IMR-90 (cell line): ENCODE measurements at regions not wholly inside any gene's neighbourhood (a gene's known extent, or its start where the extent isn't known, plus 50 kb on each side); places are given as distances from the start of the nearest gene placed in this dataset.

Experiments used
- CEBPB ChIP-seq: IDR thresholded peaks from 2 replicates; pipeline ENCODE4 v1.6.1; 2012; ENCODE audit warnings: low read depth, low read length, improper control_type of control experiment
- FOS ChIP-seq: fragments of 150-350 bp; IDR thresholded peaks from 2 replicates; pipeline ENCODE4 v1.6.1; 2016; ENCODE audit warnings: low read depth, low read length
- MAFK ChIP-seq: IDR thresholded peaks from 2 replicates; pipeline ENCODE4 v1.6.1; 2012; ENCODE audit warnings: low read depth, low read length, improper control_type of control experiment
- MAZ ChIP-seq: IDR thresholded peaks from 2 replicates; pipeline ENCODE4 v1.6.1; 2012; ENCODE audit warnings: low read depth, mild to moderate bottlenecking, low read length, improper control_type of control experiment, moderate library complexity, borderline replicate concordance
- MXI1 ChIP-seq: IDR thresholded peaks from 2 replicates; pipeline ENCODE4 v1.6.1; 2012; ENCODE audit warnings: low read depth, mild to moderate bottlenecking, low read length, moderate library complexity, borderline replicate concordance
- NFE2L2 ChIP-seq: fragments of 150-350 bp; IDR thresholded peaks from 2 replicates; pipeline ENCODE4 v1.6.1; 2016; ENCODE audit warnings: low read depth, mild to moderate bottlenecking, low read length
- POLR2A ChIP-seq: IDR thresholded peaks from 2 replicates; pipeline ENCODE4 v1.6.1; 2012; ENCODE audit warnings: mild to moderate bottlenecking, low read depth, low read length
- RAD21 ChIP-seq: IDR thresholded peaks from 2 replicates; pipeline ENCODE4 v1.6.1; 2012; ENCODE audit warnings: low read length, improper control_type of control experiment
- RCOR1 ChIP-seq: IDR thresholded peaks from 2 replicates; pipeline ENCODE4 v1.6.1; 2012; ENCODE audit warnings: mild to moderate bottlenecking, low read length, improper control_type of control experiment; ENCODE audit not compliant: insufficient replicate concordance
- RFX5 ChIP-seq: IDR thresholded peaks from 2 replicates; pipeline ENCODE4 v1.8.0; 2012; ENCODE audit warnings: low read depth, mild to moderate bottlenecking, low read length, moderate library complexity
- SMC3 ChIP-seq: fragments of 150-350 bp; IDR thresholded peaks from 2 replicates; pipeline ENCODE4 v1.6.1; 2016; ENCODE audit warnings: low read depth, mild to moderate bottlenecking, antibody characterized with exemption, low read length, moderate library complexity
- TF ChIP-seq, protein P1 (sequence below): conservative IDR thresholded peaks from 2 replicates; pipeline ENCODE4 v1.5.1; 2012; ENCODE audit warnings: mild to moderate bottlenecking, low read depth, low read length, improper control_type of control experiment
- TF ChIP-seq, protein P2 (sequence below): fragments of 150-350 bp; IDR thresholded peaks from 2 replicates; pipeline ENCODE4 v1.6.1; 2017; ENCODE audit warnings: mild to moderate bottlenecking, antibody characterized with exemption, low read length, low read depth
- TF ChIP-seq, protein P3 (sequence below): fragments of 150-350 bp; IDR thresholded peaks from 2 replicates; pipeline ENCODE4 v1.6.1; 2016; ENCODE audit warnings: low read depth, mild to moderate bottlenecking, low read length, moderate library complexity, borderline replicate concordance

DNA sequence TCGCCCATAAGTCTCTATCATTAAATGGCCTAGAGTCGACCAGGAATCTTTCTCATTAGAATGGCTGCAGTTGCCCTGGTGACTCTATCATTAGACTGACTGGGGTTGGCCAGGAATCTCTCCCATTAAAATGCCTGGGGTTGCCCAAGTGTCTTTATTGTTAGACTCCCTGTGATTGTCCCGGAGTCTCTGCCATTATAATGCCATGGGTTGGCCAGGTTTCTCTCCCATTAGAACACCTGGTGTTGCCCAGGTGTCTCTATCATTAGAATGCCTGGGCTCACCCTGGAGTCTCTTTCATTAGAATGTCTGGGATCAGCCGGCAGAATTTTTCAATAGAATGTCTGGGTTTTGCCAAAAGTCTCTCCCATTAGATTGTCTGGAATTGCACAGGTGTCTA, 1459.3 kb downstream of the UQCRFS1 start:
- no peak for TF ChIP-seq POLR2A
- TF ChIP-seq, protein P1, sequence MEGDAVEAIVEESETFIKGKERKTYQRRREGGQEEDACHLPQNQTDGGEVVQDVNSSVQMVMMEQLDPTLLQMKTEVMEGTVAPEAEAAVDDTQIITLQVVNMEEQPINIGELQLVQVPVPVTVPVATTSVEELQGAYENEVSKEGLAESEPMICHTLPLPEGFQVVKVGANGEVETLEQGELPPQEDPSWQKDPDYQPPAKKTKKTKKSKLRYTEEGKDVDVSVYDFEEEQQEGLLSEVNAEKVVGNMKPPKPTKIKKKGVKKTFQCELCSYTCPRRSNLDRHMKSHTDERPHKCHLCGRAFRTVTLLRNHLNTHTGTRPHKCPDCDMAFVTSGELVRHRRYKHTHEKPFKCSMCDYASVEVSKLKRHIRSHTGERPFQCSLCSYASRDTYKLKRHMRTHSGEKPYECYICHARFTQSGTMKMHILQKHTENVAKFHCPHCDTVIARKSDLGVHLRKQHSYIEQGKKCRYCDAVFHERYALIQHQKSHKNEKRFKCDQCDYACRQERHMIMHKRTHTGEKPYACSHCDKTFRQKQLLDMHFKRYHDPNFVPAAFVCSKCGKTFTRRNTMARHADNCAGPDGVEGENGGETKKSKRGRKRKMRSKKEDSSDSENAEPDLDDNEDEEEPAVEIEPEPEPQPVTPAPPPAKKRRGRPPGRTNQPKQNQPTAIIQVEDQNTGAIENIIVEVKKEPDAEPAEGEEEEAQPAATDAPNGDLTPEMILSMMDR: no peak
- TF ChIP-seq CEBPB: no peak
- no peak for TF ChIP-seq SMC3
- no peak for TF ChIP-seq RCOR1
- TF ChIP-seq, protein P2, sequence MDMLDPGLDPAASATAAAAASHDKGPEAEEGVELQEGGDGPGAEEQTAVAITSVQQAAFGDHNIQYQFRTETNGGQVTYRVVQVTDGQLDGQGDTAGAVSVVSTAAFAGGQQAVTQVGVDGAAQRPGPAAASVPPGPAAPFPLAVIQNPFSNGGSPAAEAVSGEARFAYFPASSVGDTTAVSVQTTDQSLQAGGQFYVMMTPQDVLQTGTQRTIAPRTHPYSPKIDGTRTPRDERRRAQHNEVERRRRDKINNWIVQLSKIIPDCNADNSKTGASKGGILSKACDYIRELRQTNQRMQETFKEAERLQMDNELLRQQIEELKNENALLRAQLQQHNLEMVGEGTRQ: no peak
- TF ChIP-seq, protein P3, sequence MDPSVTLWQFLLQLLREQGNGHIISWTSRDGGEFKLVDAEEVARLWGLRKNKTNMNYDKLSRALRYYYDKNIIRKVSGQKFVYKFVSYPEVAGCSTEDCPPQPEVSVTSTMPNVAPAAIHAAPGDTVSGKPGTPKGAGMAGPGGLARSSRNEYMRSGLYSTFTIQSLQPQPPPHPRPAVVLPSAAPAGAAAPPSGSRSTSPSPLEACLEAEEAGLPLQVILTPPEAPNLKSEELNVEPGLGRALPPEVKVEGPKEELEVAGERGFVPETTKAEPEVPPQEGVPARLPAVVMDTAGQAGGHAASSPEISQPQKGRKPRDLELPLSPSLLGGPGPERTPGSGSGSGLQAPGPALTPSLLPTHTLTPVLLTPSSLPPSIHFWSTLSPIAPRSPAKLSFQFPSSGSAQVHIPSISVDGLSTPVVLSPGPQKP: no peak
- no peak for TF ChIP-seq MAZ
- TF ChIP-seq MAFK: no peak
- no peak for TF ChIP-seq RAD21
- TF ChIP-seq RFX5: no peak
- TF ChIP-seq MXI1: no peak
- TF ChIP-seq NFE2L2: no peak
- no peak for TF ChIP-seq FOS
